HepG2 (cell line): ENCODE measurements at regions not wholly inside any gene's neighbourhood (a gene's known extent, or its start where the extent isn't known, plus 50 kb on each side); places are given as distances from the start of the nearest gene placed in this dataset.

ENCODE experiments used
- ATAC-seq: fragments of 200-7000 bp; cut with Tn5 transposase; 3 replicates; pipeline ENCODE4 v1.9.1; 2020; ENCODE audit warnings: mild to moderate bottlenecking, moderate library complexity
- BruUV-seq: library from RNA; stranded (reverse); fragments of 400-500 nt; replicated peaks from 2 replicates; lab custom pipeline; 2021; lab: Mats Ljungman, UMichigan
- CTCF ChIA-PET: fragments of 300-600 bp; formaldehyde crosslinking; extraction: SDS; loops from one replicate; lab custom pipeline; 2021; ENCODE audit warnings: low total read pairs, inconsistent platforms, low intra/inter-chr PET ratio; lab: Yijun Ruan, JAX
- POLR2A ChIA-PET: fragments of 350-600 bp; sonication (Branson Sonifier 250); formaldehyde crosslinking; loops from one replicate; lab custom pipeline; 2020; ENCODE audit warnings: antibody characterized with exemption, inconsistent platforms; lab: Yijun Ruan, JAX
- DNase-seq: peaks from one replicate; pipeline ENCODE4 v3.0.0-alpha.2; 2015; ENCODE audit warnings: low spot score
- FAIRE-seq: peaks from 3 replicates; lab custom pipeline; 2011; peaks lifted over from hg19 to GRCh38; lab: Jason Lieb, UNC
- H2AFZ ChIP-seq: one replicate; pipeline ENCODE4 v1.6.1; 2011; ENCODE audit warnings: low read length, inconsistent platforms
- H3K27ac ChIP-seq: fragments of 300-600 bp; 3 replicates; pipeline ENCODE4 v1.8.0; 2011; ENCODE audit warnings: mixed run types, mild to moderate bottlenecking, mixed read lengths, low read length, inconsistent platforms; ENCODE audit not compliant: insufficient read depth; ENCODE audit errors: extremely low read length
- H3K27me3 ChIP-seq, 2 experiments: fragments of 200-600 bp in 1 of 2; 2 replicates in 1 of 2; 3 replicates in 1 of 2; pipeline versions ENCODE4 v1.6.0 to v1.8.0; 2011; ENCODE audit warnings: low read length in 2 of 2, mild to moderate bottlenecking in 2 of 2, moderate library complexity in 2 of 2, inconsistent platforms in 1 of 2; ENCODE audit not compliant: insufficient read depth in 2 of 2, control insufficient read depth in 1 of 2
- H3K36me3 ChIP-seq, 2 experiments: fragments of 200-600 bp in 1 of 2; replicated peaks in 1 of 2; 2 replicates in 1 of 2; 3 replicates in 1 of 2; pipeline versions ENCODE4 v1.5.1 to v1.8.0; 2011; ENCODE audit warnings: low read length in 2 of 2, inconsistent platforms in 1 of 2; ENCODE audit not compliant: insufficient read depth in 2 of 2, control insufficient read depth in 1 of 2
- H3K4me1 ChIP-seq: 2 replicates; pipeline ENCODE4 v1.5.1; 2012; ENCODE audit warnings: low read length, inconsistent platforms; ENCODE audit not compliant: insufficient read depth
- H3K4me2 ChIP-seq: 2 replicates; pipeline ENCODE4 v1.6.0; 2011; ENCODE audit warnings: low read depth, low read length, inconsistent platforms
- H3K4me3 ChIP-seq, 3 experiments: fragments of 200-600 bp in 1 of 3; sonication (generic), shearing (Covaris generic) in 1 of 3; replicated peaks in 1 of 3; 2 replicates each; pipeline ENCODE4 v1.5.1; 2011 to 2016; ENCODE audit warnings: low read length in 3 of 3, inconsistent platforms in 2 of 3, low read depth in 2 of 3, mild to moderate bottlenecking in 2 of 3, control low read depth in 1 of 3, mixed read lengths in 1 of 3; ENCODE audit not compliant: insufficient read depth in 1 of 3
- H3K79me2 ChIP-seq: one replicate; pipeline ENCODE4 v1.6.1; 2011; ENCODE audit warnings: low read length, inconsistent platforms; ENCODE audit not compliant: insufficient read depth
- H3K9ac ChIP-seq: 2 replicates; pipeline ENCODE4 v1.6.0; 2011; ENCODE audit warnings: mild to moderate bottlenecking, low read depth, low read length, inconsistent platforms; ENCODE audit not compliant: insufficient read depth
- H3K9me3 ChIP-seq: 2 replicates; pipeline ENCODE4 v1.5.1; 2012; ENCODE audit warnings: mild to moderate bottlenecking, low read length
- H4K20me1 ChIP-seq: 2 replicates; pipeline ENCODE4 v1.6.0; 2011; ENCODE audit warnings: inconsistent platforms, mild to moderate bottlenecking, low read length, moderate library complexity; ENCODE audit not compliant: insufficient read depth
- ATF4 ChIP-seq, 2 experiments: fragments of 450-650 bp in 1 of 2; sonication (generic) in 1 of 2; formaldehyde crosslinking; IDR thresholded peaks; 2 replicates each; pipeline versions ENCODE4 v1.5.0 to v1.8.0; 2020 to 2022; ENCODE audit warnings: mild to moderate bottlenecking in 1 of 2, missing genetic modification reagents in 1 of 2
- KDM1A ChIP-seq: IDR thresholded peaks from 2 replicates; pipeline ENCODE4 v1.6.1; 2016; ENCODE audit warnings: missing compliant biosample characterization
- KLF15 ChIP-seq: sonication (generic); formaldehyde crosslinking; IDR thresholded peaks from 2 replicates; pipeline ENCODE4 v1.8.1; 2023; ENCODE audit warnings: borderline replicate concordance, mild to moderate bottlenecking, inconsistent platforms, missing genetic modification reagents, mixed read lengths
- MED8 ChIP-seq: sonication (generic); formaldehyde crosslinking; IDR thresholded peaks from 2 replicates; pipeline ENCODE4 v1.8.1; 2023; ENCODE audit warnings: mild to moderate bottlenecking, missing genetic modification reagents; ENCODE audit not compliant: insufficient replicate concordance
- MYPOP ChIP-seq: sonication (generic); formaldehyde crosslinking; IDR thresholded peaks from 2 replicates; pipeline ENCODE4 v1.8.1; 2023; ENCODE audit warnings: mild to moderate bottlenecking, moderate library complexity, missing genetic modification reagents
- RORA ChIP-seq: sonication (generic); formaldehyde crosslinking; IDR thresholded peaks from 2 replicates; pipeline ENCODE4 v1.5.0; 2020; ENCODE audit warnings: mild to moderate bottlenecking, missing genetic modification reagents, moderate library complexity
- SMC3 ChIP-seq: IDR thresholded peaks from 2 replicates; pipeline ENCODE4 v1.6.1; 2011; ENCODE audit warnings: low read length, improper control_type of control experiment
- THAP7 ChIP-seq: sonication (generic); formaldehyde crosslinking; IDR thresholded peaks from 2 replicates; pipeline ENCODE4 v1.8.1; 2023; ENCODE audit warnings: mild to moderate bottlenecking, missing genetic modification reagents
- ZBTB14 ChIP-seq: sonication (generic); formaldehyde crosslinking; IDR thresholded peaks from 2 replicates; pipeline ENCODE4 v1.4.0; 2020; ENCODE audit warnings: missing genetic modification reagents
- ZBTB33 ChIP-seq: sonication (generic); formaldehyde crosslinking; IDR thresholded peaks from 2 replicates; pipeline ENCODE4 v1.4.0; 2020; ENCODE audit warnings: missing genetic modification reagents
- ZFYVE20 ChIP-seq: sonication (generic); formaldehyde crosslinking; IDR thresholded peaks from 2 replicates; pipeline ENCODE4 v1.8.0; 2023; ENCODE audit warnings: low read depth, mild to moderate bottlenecking, moderate library complexity, missing genetic modification reagents, borderline replicate concordance
- ZNF251 ChIP-seq: sonication (generic); formaldehyde crosslinking; IDR thresholded peaks from 2 replicates; pipeline ENCODE4 v1.9.0; 2021; ENCODE audit warnings: mild to moderate bottlenecking, missing genetic modification reagents
- ZNF44 ChIP-seq: sonication (generic); formaldehyde crosslinking; IDR thresholded peaks from 2 replicates; pipeline ENCODE4 v1.5.1; 2020; ENCODE audit warnings: mild to moderate bottlenecking, missing genetic modification reagents
- ZNF468 ChIP-seq: sonication (generic); formaldehyde crosslinking; IDR thresholded peaks from 2 replicates; pipeline ENCODE4 v1.8.0; 2022; ENCODE audit warnings: mild to moderate bottlenecking, moderate library complexity, missing genetic modification reagents
- ZNF543 ChIP-seq: sonication (generic); formaldehyde crosslinking; IDR thresholded peaks from 2 replicates; pipeline ENCODE4 v1.4.0; 2020; ENCODE audit warnings: mild to moderate bottlenecking, missing genetic modification reagents
- ZNF546 ChIP-seq: sonication (generic); formaldehyde crosslinking; conservative IDR thresholded peaks from 2 replicates; pipeline ENCODE4 v1.8.1; 2023; ENCODE audit warnings: mild to moderate bottlenecking, missing genetic modification reagents
- ZNF547 ChIP-seq: sonication (generic); formaldehyde crosslinking; IDR thresholded peaks from 2 replicates; pipeline ENCODE4 v1.5.1; 2020; ENCODE audit warnings: mild to moderate bottlenecking, missing genetic modification reagents
- ZNF572 ChIP-seq: sonication (generic); formaldehyde crosslinking; IDR thresholded peaks from 2 replicates; pipeline ENCODE4 v1.5.1; 2020; ENCODE audit warnings: mild to moderate bottlenecking, missing genetic modification reagents
- ZNF644 ChIP-seq: IDR thresholded peaks from 2 replicates; pipeline ENCODE4 v1.6.1; 2016; ENCODE audit warnings: low read depth
- WGBS: methylation state at CpG from one replicate; pipeline ENCODE4 v1.1.6; 2017; ENCODE audit warnings: low lambda C conversion rate; 5-methylcytosine and 5-hydroxymethylcytosine counted together
- in situ Hi-C: cut with HindIII; loops from 2 replicates; pipeline ENCODE4 v1.10.0; 2017; ENCODE audit warnings: low pct_unique_long_range_greater_than_20kb; ENCODE audit not compliant: extremely low pct_ligation_motif_present
- intact Hi-C: fragments of 100-400 bp; cut with micrococcal nuclease; formaldehyde crosslinking; loops from one replicate; pipeline ENCODE4 v1.10.0; 2022; ENCODE audit not compliant: unreplicated experiment

GRCh38 chr1:69148731-69149130 is 419.0 kb upstream of the LRRC7 start (continued):
- TF ChIP-seq ATF4 (CRISPR knock-in tag; IDR thresholded peaks at IDR 0.05) (no peak), ZNF251 (CRISPR knock-in tag) (no peak), ZNF644 (CRISPR knock-in tag) (no peak), SMC3 (no peak), ZNF572 (no peak), ZBTB14 (CRISPR knock-in tag) (no peak), ZNF546 (CRISPR knock-in tag) (no peak), ZFYVE20 (CRISPR knock-in tag) (no peak)

GRCh38 chr1:69157046-69157756 is 410.5 kb upstream of the LRRC7 start:
- no peak for FAIRE-seq
- no peak for TF ChIP-seq ZNF468 (CRISPR knock-in tag)
- no peak for TF ChIP-seq ZNF547 (CRISPR knock-in tag)
- no peak for TF ChIP-seq THAP7 (CRISPR knock-in tag)
- no peak for TF ChIP-seq ZNF543
- TF ChIP-seq ZBTB33 (CRISPR knock-in tag): no peak
- no peak for TF ChIP-seq MED8 (CRISPR knock-in tag)
- no peak for TF ChIP-seq RORA (CRISPR knock-in tag)
- no peak for TF ChIP-seq KDM1A (CRISPR knock-in tag)
- TF ChIP-seq ZNF44 (CRISPR knock-in tag): no peak
- TF ChIP-seq MYPOP (CRISPR knock-in tag): no peak
- TF ChIP-seq KLF15 (CRISPR knock-in tag): no peak

More at GRCh38 chr1:69157046-69157756, 410.5 kb upstream of the LRRC7 start:
- H4K20me1 ChIP-seq: no peaks in the 10 kb centered on the region
- no peak overlapping the region for H2AFZ ChIP-seq
- H3K9ac ChIP-seq: no peak overlapping the region
- 30% methylated on average over 2 of the region's 2 CpGs for WGBS
- no peaks in the 10 kb centered on the region for H3K36me3 ChIP-seq
- no peaks in the 10 kb centered on the region for H3K79me2 ChIP-seq
- ATAC-seq (no peak), DNase-seq (no peak)
- H3K9me3 ChIP-seq: peaks cover 74% of the 10 kb centered on the region
- no TSS peak for BruUV-seq
- in situ Hi-C loops (no loop called here), intact Hi-C loops (no loop called here)
- no peaks in the 10 kb centered on the region for H3K4me1 ChIP-seq
- no peaks in the 10 kb centered on the region; a peak in 1 of 5 replicates for H3K27me3 ChIP-seq
- H3K4me2 ChIP-seq: no peak overlapping the region
- ChIA-PET POLR2A (no interaction called here), CTCF (no interaction called here)
- H3K4me3 ChIP-seq: no peak overlapping the region
- no peak overlapping the region for H3K27ac ChIP-seq
